ENCODE measurements at regions not wholly inside any gene's neighbourhood (a gene's known extent, or its start where the extent isn't known, plus 50 kb on each side); places are given as distances from the start of the nearest gene placed in this dataset.
A peak's percentile ranks its signal among the peaks of the same experiment; 100 is the strongest.

DNA sequence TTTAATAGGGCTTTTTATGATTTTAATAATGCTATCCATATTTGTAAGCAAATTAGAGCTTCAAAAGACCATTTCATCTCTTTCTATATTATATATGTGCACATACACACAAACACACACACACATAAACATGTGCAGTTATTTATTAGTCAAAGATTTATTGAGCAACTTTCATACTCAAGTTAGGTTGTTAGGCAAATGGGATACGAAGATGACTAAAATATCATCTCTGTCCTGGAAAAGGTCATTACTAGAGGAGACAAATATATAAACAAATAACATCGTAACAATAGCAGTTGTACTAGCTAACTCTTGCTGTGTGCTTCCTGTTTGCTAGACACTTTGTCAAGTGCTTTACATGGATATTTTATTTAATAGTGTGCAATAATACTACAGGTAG lies 307.9 kb downstream of the SNX13 start:
- intact Hi-C loops (cut with DNase I): no loop called here
- 65 to 75% methylated on average over 2 of the region's 2 CpGs for WGBS, 2 donors
- DNase-seq (no peak), ATAC-seq (no peak)
- Histone ChIP-seq H3K36me3 (replicated peaks in 1 of 2; ENCODE audit: insufficient read depth in 1 of 2, low read depth in 2 of 2) (no peaks in the 10 kb centered on the region), H3K4me1 (no peaks in the 10 kb centered on the region), H3K27me3 (no peaks in the 10 kb centered on the region), H3K9me3 (no peaks in the 10 kb centered on the region), H3K27ac (no peak overlapping the region), H3K4me3 (no peak overlapping the region)
- no peak for TF ChIP-seq POLR2A (IDR thresholded peaks at IDR 0.05)
- TF ChIP-seq, protein P1, sequence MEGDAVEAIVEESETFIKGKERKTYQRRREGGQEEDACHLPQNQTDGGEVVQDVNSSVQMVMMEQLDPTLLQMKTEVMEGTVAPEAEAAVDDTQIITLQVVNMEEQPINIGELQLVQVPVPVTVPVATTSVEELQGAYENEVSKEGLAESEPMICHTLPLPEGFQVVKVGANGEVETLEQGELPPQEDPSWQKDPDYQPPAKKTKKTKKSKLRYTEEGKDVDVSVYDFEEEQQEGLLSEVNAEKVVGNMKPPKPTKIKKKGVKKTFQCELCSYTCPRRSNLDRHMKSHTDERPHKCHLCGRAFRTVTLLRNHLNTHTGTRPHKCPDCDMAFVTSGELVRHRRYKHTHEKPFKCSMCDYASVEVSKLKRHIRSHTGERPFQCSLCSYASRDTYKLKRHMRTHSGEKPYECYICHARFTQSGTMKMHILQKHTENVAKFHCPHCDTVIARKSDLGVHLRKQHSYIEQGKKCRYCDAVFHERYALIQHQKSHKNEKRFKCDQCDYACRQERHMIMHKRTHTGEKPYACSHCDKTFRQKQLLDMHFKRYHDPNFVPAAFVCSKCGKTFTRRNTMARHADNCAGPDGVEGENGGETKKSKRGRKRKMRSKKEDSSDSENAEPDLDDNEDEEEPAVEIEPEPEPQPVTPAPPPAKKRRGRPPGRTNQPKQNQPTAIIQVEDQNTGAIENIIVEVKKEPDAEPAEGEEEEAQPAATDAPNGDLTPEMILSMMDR (IDR thresholded peaks at IDR 0.05): no peak

DNA sequence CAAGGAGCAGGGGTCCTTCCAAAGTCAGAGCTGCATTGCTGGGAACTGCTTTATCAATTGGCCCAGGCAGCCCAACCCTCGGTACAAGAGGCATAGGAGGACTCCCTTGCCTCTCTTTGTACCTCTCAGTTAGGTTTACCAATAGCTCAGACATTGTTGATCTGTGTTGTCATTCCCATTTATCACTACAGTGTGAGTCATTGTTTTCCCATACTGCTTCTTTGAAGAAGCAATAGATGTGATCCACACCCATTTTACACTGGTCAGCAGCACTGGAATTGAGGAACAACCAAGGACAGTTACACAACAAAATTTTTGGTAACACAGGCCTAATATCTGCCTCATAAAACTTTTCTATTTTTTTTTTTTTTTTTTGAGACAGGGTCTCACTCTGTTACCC lies 307.2 kb downstream of the SNX13 start:
- H3K27ac ChIP-seq: no peak overlapping the region
- no peaks in the 10 kb centered on the region for H3K27me3 ChIP-seq
- intact Hi-C loops (cut with DNase I): no loop called here
- no peaks in the 10 kb centered on the region for H3K36me3 ChIP-seq (replicated peaks in 1 of 2; ENCODE audit: insufficient read depth in 1 of 2, low read depth in 2 of 2)
- H3K4me3 ChIP-seq: no peak overlapping the region
- H3K4me1 ChIP-seq: no peaks in the 10 kb centered on the region
- DNase-seq (no peak), ATAC-seq (no peak)
- H3K9me3 ChIP-seq: no peaks in the 10 kb centered on the region
- TF ChIP-seq POLR2A (IDR thresholded peaks at IDR 0.05): no peak
- TF ChIP-seq, protein P1 (IDR thresholded peaks at IDR 0.05): no peak
- 40 to 47% methylated on average over 1 of the region's 1 CpG for WGBS, 2 donors

GRCh38 chr7:17638727-17639126 lies 301.6 kb downstream of the SNX13 start:
- no peaks in the 10 kb centered on the region for H3K36me3 ChIP-seq (replicated peaks in 1 of 2; ENCODE audit: insufficient read depth in 1 of 2, low read depth in 2 of 2)
- no peaks in the 10 kb centered on the region for H3K9me3 ChIP-seq
- H3K4me3 ChIP-seq: no peak overlapping the region
- TF ChIP-seq POLR2A (IDR thresholded peaks at IDR 0.05): no peak
- H3K27me3 ChIP-seq: no peaks in the 10 kb centered on the region
- DNase-seq (no peak), ATAC-seq (no peak)
- intact Hi-C loops (cut with DNase I): no loop called here
- H3K4me1 ChIP-seq: no peaks in the 10 kb centered on the region
- WGBS, 2 donors: 95 to 100% methylated on average over 1 of the region's 1 CpG
- no peak overlapping the region for H3K27ac ChIP-seq

DNA sequence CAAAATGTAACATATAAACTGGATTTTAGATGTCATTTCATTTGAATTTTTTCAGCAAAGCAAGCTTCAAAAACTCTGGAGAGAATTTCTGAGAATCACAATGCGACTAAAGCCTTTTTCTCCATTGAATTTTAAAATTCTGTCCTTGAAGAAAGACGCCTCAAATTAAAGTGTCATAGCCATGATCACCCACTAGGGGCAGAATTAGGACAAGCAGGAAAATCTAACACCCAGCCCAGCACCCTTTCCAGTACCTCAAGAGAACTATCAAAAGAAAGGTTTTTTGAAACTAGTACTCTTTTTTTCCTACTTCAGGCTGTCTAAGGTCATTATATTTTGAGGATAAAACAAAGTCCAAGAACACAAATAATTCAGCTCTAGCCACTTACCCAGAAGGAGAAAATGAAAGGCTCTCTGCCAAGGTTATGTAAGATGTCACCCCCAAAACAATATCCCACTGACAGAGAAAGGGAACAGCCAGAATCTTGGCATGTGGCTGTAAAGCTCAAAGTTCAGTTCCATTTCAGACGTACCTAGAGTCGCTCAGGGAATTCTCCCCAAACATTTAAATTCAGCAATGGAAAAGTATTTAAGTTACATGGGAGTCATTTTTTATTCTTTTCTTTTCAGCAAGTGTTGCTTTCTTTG lies 299.4 kb downstream of the SNX13 start:
- Histone ChIP-seq H3K9me3 (no peaks in the 10 kb centered on the region), H3K4me3 (no peak overlapping the region), H3K4me1 (no peaks in the 10 kb centered on the region), H3K36me3 (replicated peaks in 1 of 2; ENCODE audit: insufficient read depth in 1 of 2, low read depth in 2 of 2) (no peaks in the 10 kb centered on the region), H3K27ac (no peak overlapping the region), H3K27me3 (no peaks in the 10 kb centered on the region)
- 27% methylated on average over 4 of the region's 4 CpGs for WGBS, 2 donors
- peak; percentile 31 to 40 (median 36) for DNase-seq
- intact Hi-C loops (cut with DNase I): no loop called here
- peak; percentile 60 for ATAC-seq
- TF ChIP-seq, protein P1 (IDR thresholded peaks at IDR 0.05): peak; percentile 48 to 81 (median 59)
- no peak for TF ChIP-seq POLR2A (IDR thresholded peaks at IDR 0.05)

DNA sequence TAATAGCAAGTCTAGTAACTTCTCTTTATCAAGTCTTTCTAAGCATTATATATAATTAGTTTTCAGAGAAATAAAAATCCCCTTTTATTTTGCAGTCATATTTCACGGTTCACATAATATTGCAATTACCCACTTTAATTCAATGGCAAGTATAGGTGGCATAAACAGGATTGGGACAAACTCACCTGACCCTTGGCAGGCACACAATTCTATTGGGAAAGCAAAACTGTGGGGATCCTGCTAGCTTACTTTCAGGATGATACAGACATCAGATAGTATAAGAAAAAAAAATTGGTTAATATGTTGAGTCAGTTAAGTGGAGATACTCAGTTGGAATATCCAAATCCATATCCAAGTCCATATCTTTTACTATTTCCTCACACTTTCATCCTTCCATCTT lies 294.8 kb downstream of the SNX13 start:
- H3K27me3 ChIP-seq: no peaks in the 10 kb centered on the region
- no peaks in the 10 kb centered on the region for H3K4me1 ChIP-seq
- no peaks in the 10 kb centered on the region for H3K9me3 ChIP-seq
- DNase-seq (no peak), ATAC-seq (no peak)
- no peak overlapping the region for H3K4me3 ChIP-seq
- H3K27ac ChIP-seq: no peak overlapping the region
- TF ChIP-seq, protein P1 (IDR thresholded peaks at IDR 0.05): no peak
- TF ChIP-seq POLR2A (IDR thresholded peaks at IDR 0.05): no peak
- no peaks in the 10 kb centered on the region for H3K36me3 ChIP-seq (replicated peaks in 1 of 2; ENCODE audit: insufficient read depth in 1 of 2, low read depth in 2 of 2)
- 78 to 80% methylated on average over 1 of the region's 1 CpG for WGBS, 2 donors
- intact Hi-C loops (cut with DNase I): no loop called here
